Heart left ventricle (tissue), 13 donors: ENCODE measurements at regions not wholly inside any gene's neighbourhood (a gene's known extent, or its start where the extent isn't known, plus 50 kb on each side); places are given as distances from the start of the nearest gene placed in this dataset.

ENCODE experiments used
- CTCF ChIP-seq, 12 donors: fragments of 200-600 bp; sonication (generic) in 4 of 12; IDR thresholded peaks; one replicate each; pipeline versions ENCODE4 v1.5.0 to v1.8.0; 2018 to 2022; ENCODE audit warnings: antibody characterized with exemption in 12 of 12, mild to moderate bottlenecking in 5 of 12
- POLR2A ChIP-seq, 2 donors: fragments of 450-650 bp; IDR thresholded peaks; one replicate each; pipeline ENCODE4 v1.6.1; 2017; ENCODE audit warnings: antibody characterized with exemption in 2 of 2, mild to moderate bottlenecking in 2 of 2, moderate library complexity in 2 of 2
- donor health status: ischemic (EF 13 %, LVEDD 7.1; RV severe dilation, severe dysfunction).
- donor health status: DM: no; HTN: yes; CAD: no.
- donor health status: DM: no; HTN: no; CAD: no.
- donor health status: ischemic (EF 25% LVEDD 6.9; RV normal size, moderate dysfunction).
- donor health status: ischemic (EF 25% LVEDD 5.7; RV mildly dilated, moderate dysfunction).
- donor health status: ischemic (EF 35%, LVEDD 5.7; RV mildly dilated, moderate dysfunction).
- donor health status: nonischemic (EF 11% LVEDD 7.7; RV severe dilation, severe dysfunction).
- donor health status: DM: yes; HTN: yes; CAD: no.
- donor health status: PGD.
- donor health status: ischemic (EF 29% LVEDD 5.4; RV normal size, mild dysfunction).
- donor health status: nonischemic (EF 23%, LVEDD 6.1; RV moderate dilation, normal function).

- TF ChIP-seq CTCF (IDR thresholded peaks at IDR 0.05) (no peak), POLR2A (IDR thresholded peaks at IDR 0.05) (no peak)
Measured at GRCh38 chr12:24408305-24408704, 458.8 kb upstream of the SOX5 start.
